ENCODE measurements at regions not wholly inside any gene's neighbourhood (a gene's known extent, or its start where the extent isn't known, plus 50 kb on each side); places are given as distances from the start of the nearest gene placed in this dataset.

DNA sequence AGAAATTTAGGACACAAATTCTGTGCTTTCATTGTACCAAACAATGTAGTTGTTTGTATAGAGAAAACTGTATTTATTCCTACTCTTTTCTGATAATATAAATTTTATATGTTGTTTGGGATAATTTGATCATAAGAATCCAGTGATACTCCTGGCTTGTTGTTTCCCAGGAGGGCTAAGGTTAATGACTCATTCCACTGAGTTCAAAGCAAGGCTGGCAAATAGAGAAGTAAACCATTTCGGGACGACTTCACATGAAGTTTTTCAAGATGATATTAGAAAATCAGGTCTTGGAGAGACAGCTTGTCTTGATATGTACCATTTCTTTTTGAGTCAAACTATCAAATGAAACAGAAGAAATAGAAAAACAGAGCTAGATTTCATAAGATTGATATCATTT lies 326.1 kb upstream of the CNR1 start:
- no peak overlapping the region for H3K27ac ChIP-seq (ENCODE audit: low read depth, low read length)
- no peaks in the 10 kb centered on the region for H3K9me2 ChIP-seq (replicated peaks; ENCODE audit: control insufficient read depth, low read length)
- no peaks in the 10 kb centered on the region for H3K79me2 ChIP-seq (ENCODE audit: control insufficient read depth, low read length)
- no peaks in the 10 kb centered on the region for H4K20me1 ChIP-seq (ENCODE audit: control insufficient read depth, insufficient read depth, low read depth, low read length)
- H3F3A ChIP-seq (ENCODE audit: control insufficient read depth, insufficient read depth) = no peaks in the 10 kb centered on the region
- TF ChIP-seq EZH2phosphoT487 (IDR thresholded peaks at IDR 0.05; ENCODE audit: borderline replicate concordance, low read length) = no peak
- TF ChIP-seq, protein P1, sequence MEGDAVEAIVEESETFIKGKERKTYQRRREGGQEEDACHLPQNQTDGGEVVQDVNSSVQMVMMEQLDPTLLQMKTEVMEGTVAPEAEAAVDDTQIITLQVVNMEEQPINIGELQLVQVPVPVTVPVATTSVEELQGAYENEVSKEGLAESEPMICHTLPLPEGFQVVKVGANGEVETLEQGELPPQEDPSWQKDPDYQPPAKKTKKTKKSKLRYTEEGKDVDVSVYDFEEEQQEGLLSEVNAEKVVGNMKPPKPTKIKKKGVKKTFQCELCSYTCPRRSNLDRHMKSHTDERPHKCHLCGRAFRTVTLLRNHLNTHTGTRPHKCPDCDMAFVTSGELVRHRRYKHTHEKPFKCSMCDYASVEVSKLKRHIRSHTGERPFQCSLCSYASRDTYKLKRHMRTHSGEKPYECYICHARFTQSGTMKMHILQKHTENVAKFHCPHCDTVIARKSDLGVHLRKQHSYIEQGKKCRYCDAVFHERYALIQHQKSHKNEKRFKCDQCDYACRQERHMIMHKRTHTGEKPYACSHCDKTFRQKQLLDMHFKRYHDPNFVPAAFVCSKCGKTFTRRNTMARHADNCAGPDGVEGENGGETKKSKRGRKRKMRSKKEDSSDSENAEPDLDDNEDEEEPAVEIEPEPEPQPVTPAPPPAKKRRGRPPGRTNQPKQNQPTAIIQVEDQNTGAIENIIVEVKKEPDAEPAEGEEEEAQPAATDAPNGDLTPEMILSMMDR (IDR thresholded peaks at IDR 0.05; ENCODE audit: low read depth, low read length, poor library complexity, severe bottlenecking) = no peak
- no peaks in the 10 kb centered on the region for H3K27me3 ChIP-seq (ENCODE audit: control insufficient read depth, low read length)
- H3K9me3 ChIP-seq (ENCODE audit: control insufficient read depth, insufficient read depth, low read length) = peaks cover 12% of the 10 kb centered on the region; the same call in 1 of the 2 replicates
- H3K4me2 ChIP-seq (ENCODE audit: low read length) = no peak overlapping the region
- H3K4me1 ChIP-seq (ENCODE audit: control insufficient read depth, low read length) = peaks cover 29% of the 10 kb centered on the region
- H3K36me3 ChIP-seq (ENCODE audit: control insufficient read depth, low read length) = peaks cover 6% of the 10 kb centered on the region
- no peak overlapping the region for H3K4me3 ChIP-seq (ENCODE audit: low read length)

DNA sequence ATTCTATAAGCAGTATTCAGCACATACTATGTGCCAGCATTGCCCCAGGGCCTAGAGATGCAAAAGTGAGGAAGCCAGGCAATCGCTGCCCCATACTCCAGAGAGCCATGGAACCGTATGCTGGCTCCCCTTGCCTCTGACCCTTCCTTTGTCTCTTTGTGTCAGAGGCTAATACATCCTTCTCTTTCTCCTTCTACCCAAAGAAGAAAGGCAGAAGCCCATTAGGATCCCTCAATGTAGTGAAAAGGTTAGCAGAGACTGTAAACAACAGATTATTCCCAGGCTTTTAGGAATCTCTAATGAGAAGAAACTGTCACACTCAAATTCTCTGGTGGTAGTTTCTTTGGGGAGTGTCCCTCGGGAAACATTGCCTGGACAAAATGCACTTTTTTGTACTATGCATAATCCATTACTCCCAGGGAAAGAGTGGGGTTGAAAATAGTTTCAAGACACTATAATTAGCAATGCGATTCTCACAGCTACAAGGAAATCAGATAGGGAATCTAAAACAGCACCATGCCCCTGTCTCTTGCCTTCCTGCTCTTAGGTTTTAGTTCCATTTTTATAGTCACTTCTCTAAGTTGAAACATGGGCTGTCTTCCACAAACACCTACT lies 325.2 kb upstream of the CNR1 start:
- H3K9me3 ChIP-seq (ENCODE audit: control insufficient read depth, insufficient read depth, low read length) = peaks cover 12% of the 10 kb centered on the region; the same call in 1 of the 2 replicates
- TF ChIP-seq, protein P1 (IDR thresholded peaks at IDR 0.05; ENCODE audit: low read depth, low read length, poor library complexity, severe bottlenecking) = no peak
- TF ChIP-seq EZH2phosphoT487 (IDR thresholded peaks at IDR 0.05; ENCODE audit: borderline replicate concordance, low read length) = no peak
- H3K27ac ChIP-seq (ENCODE audit: low read depth, low read length) = no peak overlapping the region
- no peaks in the 10 kb centered on the region for H3F3A ChIP-seq (ENCODE audit: control insufficient read depth, insufficient read depth)
- no peaks in the 10 kb centered on the region for H3K9me2 ChIP-seq (replicated peaks; ENCODE audit: control insufficient read depth, low read length)
- H3K27me3 ChIP-seq (ENCODE audit: control insufficient read depth, low read length) = no peaks in the 10 kb centered on the region
- H3K4me2 ChIP-seq (ENCODE audit: low read length) = no peak overlapping the region
- no peaks in the 10 kb centered on the region for H4K20me1 ChIP-seq (ENCODE audit: control insufficient read depth, insufficient read depth, low read depth, low read length)
- no peak overlapping the region for H3K4me3 ChIP-seq (ENCODE audit: low read length)
- H3K79me2 ChIP-seq (ENCODE audit: control insufficient read depth, low read length) = no peaks in the 10 kb centered on the region
- peaks cover 6% of the 10 kb centered on the region for H3K36me3 ChIP-seq (ENCODE audit: control insufficient read depth, low read length)
- peaks cover 29% of the 10 kb centered on the region for H3K4me1 ChIP-seq (ENCODE audit: control insufficient read depth, low read length)

DNA sequence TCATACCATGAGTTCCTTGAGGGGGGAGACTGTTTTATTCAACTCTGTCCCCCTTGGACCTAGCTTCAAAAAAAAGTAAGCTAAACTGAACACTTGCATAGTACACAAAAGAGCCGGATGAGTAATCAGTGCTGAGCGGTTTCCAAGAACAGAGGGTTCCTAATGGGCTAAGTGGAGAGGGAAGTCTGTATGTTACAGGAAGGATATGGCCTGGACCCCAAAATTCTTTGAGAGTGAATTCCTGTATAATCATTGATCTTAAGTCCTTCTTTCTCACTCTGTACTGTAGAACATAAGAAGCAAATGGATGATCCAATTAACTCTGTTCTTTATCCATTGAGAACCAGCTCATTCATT lies 324.7 kb upstream of the CNR1 start:
- Histone ChIP-seq H3K4me2 (ENCODE audit: low read length) (no peak overlapping the region), H3K4me3 (ENCODE audit: low read length) (no peak overlapping the region)

More for the DNA sequence above, 324.7 kb upstream of the CNR1 start:
- Histone ChIP-seq H3K4me1 (ENCODE audit: control insufficient read depth, low read length) (peaks cover 28% of the 10 kb centered on the region), H3K27me3 (ENCODE audit: control insufficient read depth, low read length) (no peaks in the 10 kb centered on the region), H3K9me2 (replicated peaks; ENCODE audit: control insufficient read depth, low read length) (no peaks in the 10 kb centered on the region), H3K79me2 (ENCODE audit: control insufficient read depth, low read length) (no peaks in the 10 kb centered on the region), H4K20me1 (ENCODE audit: control insufficient read depth, insufficient read depth, low read depth, low read length) (no peaks in the 10 kb centered on the region), H3K9me3 (ENCODE audit: control insufficient read depth, insufficient read depth, low read length) (peaks cover 12% of the 10 kb centered on the region; the same call in 1 of the 2 replicates), H3F3A (ENCODE audit: control insufficient read depth, insufficient read depth) (no peaks in the 10 kb centered on the region), H3K27ac (ENCODE audit: low read depth, low read length) (no peak overlapping the region), H3K36me3 (ENCODE audit: control insufficient read depth, low read length) (peaks cover 6% of the 10 kb centered on the region)
- TF ChIP-seq EZH2phosphoT487 (IDR thresholded peaks at IDR 0.05; ENCODE audit: borderline replicate concordance, low read length) = no peak
- TF ChIP-seq, protein P1 (IDR thresholded peaks at IDR 0.05; ENCODE audit: low read depth, low read length, poor library complexity, severe bottlenecking) = no peak

Data from DOHH2 (cell line).